H1 (cell line): ENCODE measurements at regions not wholly inside any gene's neighbourhood (a gene's known extent, or its start where the extent isn't known, plus 50 kb on each side); places are given as distances from the start of the nearest gene placed in this dataset.

Experiments
- CTCF ChIA-PET: fragments of 300-600 bp; sonication (Branson Sonifier 250); formaldehyde crosslinking; loops from one replicate; lab custom pipeline; 2021; ENCODE audit not compliant: partially characterized antibody; lab: Charles Lee
- POLR2A ChIA-PET: fragments of 300-600 bp; sonication (Branson Sonifier 250); formaldehyde crosslinking; loops from one replicate; lab custom pipeline; 2021; ENCODE audit warnings: inconsistent platforms; ENCODE audit not compliant: partially characterized antibody; lab: Charles Lee
- DNase-seq, 2 experiments: peaks; one replicate each; pipeline versions ENCODE4 v3.0.0 to v3.0.0-alpha.2; 2010 to 2022; ENCODE audit warnings: low spot score in 2 of 2, low read depth in 1 of 2, mixed read lengths in 1 of 2
- FAIRE-seq: peaks from 2 replicates; lab custom pipeline; 2011; peaks lifted over from hg19 to GRCh38; lab: Jason Lieb, UNC
- H2AFZ ChIP-seq: 2 replicates; pipeline ENCODE4 v1.8.1; 2012; ENCODE audit warnings: low read length, inconsistent platforms
- H2AK5ac ChIP-seq: 2 replicates; pipeline ENCODE4 v1.6.1; 2013; ENCODE audit warnings: low read depth, low read length
- H2BK120ac ChIP-seq: replicated peaks from 2 replicates; pipeline ENCODE3; 2013; ENCODE audit warnings: low read depth, low read length, inconsistent platforms
- H2BK12ac ChIP-seq: 2 replicates; pipeline ENCODE4 v1.6.1; 2013; ENCODE audit warnings: low read depth, low read length
- H2BK15ac ChIP-seq: 2 replicates; pipeline ENCODE4 v1.6.1; 2013; ENCODE audit warnings: low read length
- H2BK20ac ChIP-seq: 2 replicates; pipeline ENCODE4 v1.6.1; 2013; ENCODE audit warnings: low read length
- H2BK5ac ChIP-seq: 2 replicates; pipeline ENCODE4 v1.6.1; 2013; ENCODE audit warnings: low read depth, low read length
- H3K14ac ChIP-seq: 2 replicates; pipeline ENCODE4 v1.6.1; 2013; ENCODE audit warnings: inconsistent platforms; ENCODE audit not compliant: insufficient read length
- H3K18ac ChIP-seq: 2 replicates; pipeline ENCODE4 v1.6.1; 2013; ENCODE audit warnings: low read length; ENCODE audit errors: extremely low read depth
- H3K23ac ChIP-seq: 2 replicates; pipeline ENCODE4 v1.6.1; 2013; ENCODE audit warnings: inconsistent platforms; ENCODE audit not compliant: insufficient read length
- H3K23me2 ChIP-seq: 2 replicates; pipeline ENCODE4 v1.6.1; 2013; ENCODE audit warnings: low read depth, low read length
- H3K27ac ChIP-seq: 2 replicates; pipeline ENCODE4 v1.6.1; 2011; ENCODE audit warnings: low read depth, low read length, inconsistent platforms
- H3K27me3 ChIP-seq, 4 experiments: replicated peaks in 1 of 4; 1 replicate in 1 of 4; 2 replicates in 3 of 4; pipeline versions ENCODE4 v1.6.1 to v1.8.1; 2011 to 2013; ENCODE audit warnings: low read length in 3 of 4, mild to moderate bottlenecking in 3 of 4, inconsistent platforms in 2 of 4, mixed read lengths in 2 of 4, moderate library complexity in 1 of 4; ENCODE audit not compliant: control insufficient read depth in 3 of 4, insufficient read depth in 3 of 4; ENCODE audit errors: extremely low read depth in 1 of 4
- H3K36me3 ChIP-seq, 4 experiments: 2 replicates each; pipeline versions ENCODE4 v1.6.1 to v1.8.1; 2011 to 2013; ENCODE audit warnings: mild to moderate bottlenecking in 4 of 4, low read length in 3 of 4, moderate library complexity in 2 of 4, control low read depth in 1 of 4, inconsistent platforms in 1 of 4; ENCODE audit not compliant: insufficient read depth in 4 of 4, control insufficient read depth in 2 of 4
- H3K4ac ChIP-seq: replicated peaks from 2 replicates; pipeline ENCODE3; 2013; ENCODE audit warnings: low read length, low read depth, mixed read lengths, inconsistent platforms; ENCODE audit not compliant: insufficient read length
- H3K4me1 ChIP-seq, 4 experiments: replicated peaks in 1 of 4; 1 replicate in 1 of 4; 2 replicates in 3 of 4; pipeline versions ENCODE4 v1.6.1 to v1.8.1; 2011 to 2013; ENCODE audit warnings: low read length in 3 of 4, inconsistent platforms in 2 of 4, mixed read lengths in 1 of 4; ENCODE audit not compliant: insufficient read depth in 4 of 4, control insufficient read depth in 3 of 4
- H3K4me2 ChIP-seq, 2 experiments: 2 replicates each; pipeline versions ENCODE4 v1.6.1 to v1.8.1; 2011 to 2013; ENCODE audit warnings: low read depth in 2 of 2, low read length in 2 of 2, control low read depth in 1 of 2, inconsistent platforms in 1 of 2, mild to moderate bottlenecking in 1 of 2; ENCODE audit not compliant: insufficient read depth in 1 of 2
- H3K4me3 ChIP-seq, 4 experiments: fragments of 200-600, 300-600 bp in 1 of 4; sonication (generic), shearing (Covaris generic), sonication (Bioruptor Twin) in 1 of 4; 2 replicates each; pipeline versions ENCODE4 v1.5.1 to v1.8.1; 2011 to 2016; ENCODE audit warnings: low read length in 4 of 4, low read depth in 3 of 4, control low read depth in 2 of 4, inconsistent platforms in 2 of 4, mild to moderate bottlenecking in 2 of 4, mixed read lengths in 1 of 4, moderate library complexity in 1 of 4; ENCODE audit not compliant: insufficient read depth in 2 of 4; ENCODE audit errors: extremely low read depth in 1 of 4
- H3K56ac ChIP-seq: replicated peaks from 2 replicates; pipeline ENCODE3; 2013; ENCODE audit warnings: low read depth, mild to moderate bottlenecking, mixed read lengths, low read length, inconsistent platforms; ENCODE audit not compliant: insufficient read length
- H3K79me1 ChIP-seq: 2 replicates; pipeline ENCODE4 v1.6.1; 2013; ENCODE audit warnings: low read depth, low read length, control low read depth
- H3K79me2 ChIP-seq, 2 experiments: 2 replicates each; pipeline versions ENCODE4 v1.6.1 to v1.8.1; 2012 to 2013; ENCODE audit warnings: low read length in 2 of 2, mild to moderate bottlenecking in 2 of 2, inconsistent platforms in 1 of 2; ENCODE audit not compliant: insufficient read depth in 2 of 2, control insufficient read depth in 1 of 2
- H3K9ac ChIP-seq, 4 experiments: replicated peaks in 1 of 4; 1 replicate in 1 of 4; 2 replicates in 3 of 4; pipeline versions ENCODE4 v1.6.1 to v1.8.1; 2011 to 2013; ENCODE audit warnings: low read depth in 3 of 4, low read length in 3 of 4, control low read depth in 2 of 4, mild to moderate bottlenecking in 2 of 4, moderate library complexity in 2 of 4, inconsistent platforms in 1 of 4; ENCODE audit errors: extremely low read depth in 1 of 4
- H3K9me3 ChIP-seq, 2 experiments: 2 replicates each; pipeline versions ENCODE4 v1.6.1 to v1.8.1; 2012 to 2013; ENCODE audit warnings: mild to moderate bottlenecking in 2 of 2, moderate library complexity in 2 of 2, control low read depth in 1 of 2, inconsistent platforms in 1 of 2, low read depth in 1 of 2, low read length in 1 of 2, mixed read lengths in 1 of 2; ENCODE audit not compliant: insufficient read depth in 2 of 2
- H4K20me1 ChIP-seq, 2 experiments: replicated peaks in 1 of 2; 2 replicates each; pipeline versions ENCODE3 to v1.8.1; 2011 to 2013; ENCODE audit warnings: inconsistent platforms in 2 of 2, low read length in 2 of 2, mild to moderate bottlenecking in 1 of 2; ENCODE audit not compliant: insufficient read depth in 2 of 2, control insufficient read depth in 1 of 2
- H4K5ac ChIP-seq: 2 replicates; pipeline ENCODE4 v1.6.1; 2013; ENCODE audit warnings: low read length, low read depth, mixed read lengths, inconsistent platforms; ENCODE audit not compliant: insufficient read length
- H4K8ac ChIP-seq: 2 replicates; pipeline ENCODE4 v1.8.0; 2013; ENCODE audit warnings: mild to moderate bottlenecking, moderate library complexity, low read length, inconsistent platforms; ENCODE audit not compliant: insufficient read depth; ENCODE audit errors: extremely low read depth
- H4K91ac ChIP-seq: replicated peaks from 2 replicates; pipeline ENCODE3; 2013; ENCODE audit warnings: low read length, mixed read lengths, inconsistent platforms; ENCODE audit not compliant: insufficient read length
- CBX5 ChIP-seq: fragments of 300-800, 300-1000 bp; sonication (generic); IDR thresholded peaks from 2 replicates; pipeline ENCODE4 v1.7.1; 2016; ENCODE audit warnings: antibody characterized with exemption, low read length, low read depth
- KDM1A ChIP-seq: fragments of 200-600, 300-600 bp; sonication (generic); IDR thresholded peaks from 2 replicates; pipeline ENCODE4 v1.7.1; 2016; ENCODE audit warnings: mild to moderate bottlenecking, low read length, borderline replicate concordance
- NANOG ChIP-seq: IDR thresholded peaks from 2 replicates; pipeline ENCODE4 v1.6.1; 2011; ENCODE audit warnings: low read length, low read depth, mild to moderate bottlenecking, inconsistent platforms; ENCODE audit not compliant: insufficient read depth, poor library complexity, severe bottlenecking
- POU5F1 ChIP-seq: IDR thresholded peaks from 2 replicates; pipeline ENCODE4 v1.6.1; 2011; ENCODE audit warnings: low read depth, mild to moderate bottlenecking, low read length, moderate library complexity
- WGBS, 2 experiments: shearing (Covaris generic) in 1 of 2; methylation state at CpG; one replicate each; pipeline versions ENCODE4 v1.1.6 to v1.1.7; 2013 to 2015; ENCODE audit warnings: low lambda C conversion rate in 2 of 2, mixed read lengths in 2 of 2, inconsistent platforms in 1 of 2, low coverage in 1 of 2, missing lambda C conversion rate in 1 of 2; ENCODE audit not compliant: insufficient replicate concordance in 2 of 2, insufficient coverage in 1 of 2, insufficient read length in 1 of 2; ENCODE audit errors: extremely low coverage in 1 of 2, missing lambda C conversion rate in 1 of 2; 5-methylcytosine and 5-hydroxymethylcytosine counted together

GRCh38 chr11:116449522-116449921 lies 323.3 kb downstream of the BUD13 start:
- H3K56ac ChIP-seq, result no peak overlapping the region
- TF ChIP-seq KDM1A (peak; percentile 42; the same call in 1 of the 2 replicates), CBX5 (no peak), POU5F1 (no peak), NANOG (no peak)
- TF ChIP-seq, all 59 proteins: peak for 1
- DNase-seq (no peak), FAIRE-seq (no peak)
- H3K27ac ChIP-seq, result no peak overlapping the region
- H3K9me3 ChIP-seq, result peaks cover 0 to 13% of the 10 kb centered on the region in 2 experiments; a peak in 2 of 4 replicates
- POLR2A ChIA-PET, result no interaction called here
- H3K4ac ChIP-seq, result no peak overlapping the region
- CTCF ChIA-PET, result interaction anchor here (0.6 to 1.1 kb wide), 2 partner anchors 8 to 697 kb away, joined by 3 read pairs; no protein-coding TSS in a partner anchor
- H3K79me2 ChIP-seq, result no peaks in the 10 kb centered on the region
- H4K20me1 ChIP-seq, result no peaks in the 10 kb centered on the region
- H3K18ac ChIP-seq, result no peak overlapping the region
- peaks cover 3% of the 10 kb centered on the region for H3K23me2 ChIP-seq
- H2AFZ ChIP-seq, result no peak overlapping the region
- no peak overlapping the region for H3K4me3 ChIP-seq
- no peak overlapping the region for H2AK5ac ChIP-seq
- H3K23ac ChIP-seq, result no peak overlapping the region
- H3K4me2 ChIP-seq, result no peak overlapping the region
- H2BK5ac ChIP-seq, result peak overlapping the region; percentile 53; the same call in 1 of the 2 replicates
- no peak overlapping the region for H4K91ac ChIP-seq
- no peak overlapping the region for H2BK120ac ChIP-seq
- peaks cover 3 to 16% (median 8%) of the 10 kb centered on the region in 4 experiments; a peak in 6 of 7 replicates for H3K4me1 ChIP-seq
- no peak overlapping the region for H3K9ac ChIP-seq
- 88% methylated on average over 1 of the region's 1 CpG; no CpG with 5 or more reads in 1 of the 2 experiments for WGBS, 2 experiments
- H3K79me1 ChIP-seq, result no peaks in the 10 kb centered on the region
- H2BK15ac ChIP-seq, result no peak overlapping the region
- no peaks in the 10 kb centered on the region for H3K27me3 ChIP-seq
- H2BK20ac ChIP-seq, result 0 out of 2 replicates have a peak overlapping the region, but pooled peaks have one; percentile 62
- H4K8ac ChIP-seq, result no peak overlapping the region
- no peaks in the 10 kb centered on the region for H3K36me3 ChIP-seq
- no peak overlapping the region for H3K14ac ChIP-seq
- H4K5ac ChIP-seq, result no peak overlapping the region
- H2BK12ac ChIP-seq, result no peak overlapping the region
